LNCaP clone FGC (cell line): ENCODE measurements at regions not wholly inside any gene's neighbourhood (a gene's known extent, or its start where the extent isn't known, plus 50 kb on each side); places are given as distances from the start of the nearest gene placed in this dataset.

Experiments used
- DNase-seq: peaks from one replicate; pipeline ENCODE4 v3.0.0-alpha.2; 2011; ENCODE audit warnings: low read depth
- H3K4me3 ChIP-seq: 2 replicates; pipeline ENCODE4 v1.5.1; 2011; ENCODE audit warnings: mild to moderate bottlenecking, low read depth, low read length, control low read depth
- TF ChIP-seq, protein P1 (sequence below): IDR thresholded peaks from 2 replicates; pipeline ENCODE4 v1.5.1; 2012; ENCODE audit warnings: mild to moderate bottlenecking; ENCODE audit not compliant: control insufficient read depth, insufficient read depth; ENCODE audit errors: extremely low read depth

DNA sequence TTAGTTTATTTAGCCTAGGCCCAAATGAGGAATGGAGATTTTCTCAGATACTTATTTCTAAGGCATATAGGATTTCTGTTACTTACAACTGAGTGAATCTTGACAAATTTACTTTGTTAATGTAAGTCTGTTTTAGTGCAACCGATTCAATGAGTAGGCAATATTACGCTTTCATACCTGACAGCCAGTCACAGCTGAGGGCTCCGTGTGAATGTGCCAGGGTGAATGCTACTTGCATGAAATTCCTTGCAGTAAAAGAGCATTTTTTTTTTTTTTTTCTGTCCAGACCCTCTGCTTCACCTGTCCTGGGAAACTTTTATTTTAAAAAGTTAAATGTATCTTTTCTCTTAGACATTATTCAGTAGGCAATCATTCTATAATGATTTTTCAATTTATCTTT is 1100.0 kb downstream of the FAT4 start:
- no peak overlapping the region for H3K4me3 ChIP-seq
- TF ChIP-seq, protein P1, sequence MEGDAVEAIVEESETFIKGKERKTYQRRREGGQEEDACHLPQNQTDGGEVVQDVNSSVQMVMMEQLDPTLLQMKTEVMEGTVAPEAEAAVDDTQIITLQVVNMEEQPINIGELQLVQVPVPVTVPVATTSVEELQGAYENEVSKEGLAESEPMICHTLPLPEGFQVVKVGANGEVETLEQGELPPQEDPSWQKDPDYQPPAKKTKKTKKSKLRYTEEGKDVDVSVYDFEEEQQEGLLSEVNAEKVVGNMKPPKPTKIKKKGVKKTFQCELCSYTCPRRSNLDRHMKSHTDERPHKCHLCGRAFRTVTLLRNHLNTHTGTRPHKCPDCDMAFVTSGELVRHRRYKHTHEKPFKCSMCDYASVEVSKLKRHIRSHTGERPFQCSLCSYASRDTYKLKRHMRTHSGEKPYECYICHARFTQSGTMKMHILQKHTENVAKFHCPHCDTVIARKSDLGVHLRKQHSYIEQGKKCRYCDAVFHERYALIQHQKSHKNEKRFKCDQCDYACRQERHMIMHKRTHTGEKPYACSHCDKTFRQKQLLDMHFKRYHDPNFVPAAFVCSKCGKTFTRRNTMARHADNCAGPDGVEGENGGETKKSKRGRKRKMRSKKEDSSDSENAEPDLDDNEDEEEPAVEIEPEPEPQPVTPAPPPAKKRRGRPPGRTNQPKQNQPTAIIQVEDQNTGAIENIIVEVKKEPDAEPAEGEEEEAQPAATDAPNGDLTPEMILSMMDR, result no peak
- no peak for DNase-seq

DNA sequence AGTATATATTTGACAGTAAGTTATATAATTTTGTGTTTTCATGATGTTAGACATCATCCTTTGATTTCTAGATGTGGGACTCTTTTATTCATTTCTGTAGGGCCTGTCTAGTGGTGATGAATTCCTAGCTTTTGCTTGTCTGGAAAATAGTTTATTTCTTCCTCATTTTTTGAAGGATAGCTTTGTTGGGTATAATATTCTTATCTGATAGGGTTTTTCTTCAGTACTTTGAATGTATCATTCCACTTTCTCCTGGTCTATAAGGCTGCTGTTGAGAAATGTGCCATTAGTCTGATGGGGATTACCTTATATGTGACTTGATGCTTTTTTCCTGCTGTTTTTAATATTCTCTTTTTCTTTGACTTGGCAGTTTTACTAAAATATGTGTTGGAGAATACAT is 1104.5 kb downstream of the FAT4 start:
- TF ChIP-seq, protein P1, result no peak
- H3K4me3 ChIP-seq, result no peak overlapping the region
- DNase-seq, result no peak

GRCh38 chr4:126427853-126428252 is 1113.1 kb downstream of the FAT4 start:
- no peak overlapping the region for H3K4me3 ChIP-seq
- TF ChIP-seq, protein P1, result no peak
- DNase-seq, result no peak

- TF ChIP-seq, protein P1, result no peak
These were observed 1116.3 kb downstream of the FAT4 start for GRCh38 chr4:126431049-126431448.

GRCh38 chr4:126435491-126435890 is 1120.7 kb downstream of the FAT4 start:
- TF ChIP-seq, protein P1, result no peak
- no peak for DNase-seq
- no peak overlapping the region for H3K4me3 ChIP-seq

More at GRCh38 chr4:126431049-126431448, 1116.3 kb downstream of the FAT4 start:
- DNase-seq, result no peak
- no peak overlapping the region for H3K4me3 ChIP-seq

- TF ChIP-seq, protein P1, result no peak
- no peak for DNase-seq
- H3K4me3 ChIP-seq, result no peak overlapping the region
These were observed 1125.5 kb downstream of the FAT4 start for GRCh38 chr4:126440297-126440696.

DNA sequence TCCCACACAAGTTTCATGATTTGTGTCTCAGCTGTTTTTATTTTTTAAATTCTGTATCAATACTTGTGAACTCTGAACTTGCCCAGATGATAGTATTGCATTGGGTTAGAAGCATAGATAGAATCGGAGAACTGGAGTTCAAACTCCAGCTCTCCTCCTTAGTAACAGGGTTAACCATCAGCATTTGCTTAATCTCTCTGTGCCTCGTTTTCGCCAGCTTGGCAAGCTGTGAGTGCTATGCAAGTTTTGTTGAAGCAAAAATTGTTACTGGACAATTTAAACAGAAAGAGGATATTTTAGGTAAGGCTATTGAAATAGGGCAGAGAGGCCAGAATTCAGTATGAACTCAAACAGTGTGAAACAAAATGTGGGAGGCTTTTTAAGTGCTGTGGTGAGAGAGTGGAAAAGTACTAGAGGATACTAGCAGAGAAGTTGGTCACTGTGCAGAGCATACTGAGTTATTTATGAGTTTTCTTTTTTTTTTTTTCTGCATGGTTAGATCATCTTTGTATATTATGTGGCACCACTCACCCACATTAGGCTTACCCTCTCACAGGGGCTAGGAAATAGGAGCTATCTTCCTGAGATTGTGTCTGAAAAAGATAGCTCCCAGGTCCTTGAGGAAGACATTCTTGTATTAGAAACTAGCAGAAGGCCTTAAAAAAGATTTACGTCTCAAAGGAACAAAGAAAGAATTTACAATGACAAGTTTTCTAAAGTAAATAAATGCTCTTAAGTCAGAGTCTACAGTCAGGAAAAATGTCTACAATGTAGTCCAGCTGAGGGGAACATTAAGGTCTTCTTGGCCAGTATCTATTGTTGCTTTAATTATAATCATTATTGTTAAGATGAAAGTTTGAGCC is 1126.6 kb downstream of the FAT4 start:
- TF ChIP-seq, protein P1, result no peak
- no peak for DNase-seq
- H3K4me3 ChIP-seq, result no peak overlapping the region
